Right cardiac atrium (tissue), 5 donors: ENCODE measurements at regions not wholly inside any gene's neighbourhood (a gene's known extent, or its start where the extent isn't known, plus 50 kb on each side); places are given as distances from the start of the nearest gene placed in this dataset.

Experiments used
- ATAC-seq, 2 donors: fragments of 200-7000 bp; cut with Tn5 transposase; one replicate each; pipeline versions ENCODE4 v1.8.0 to v1.9.1; 2020; ENCODE audit warnings: moderate library complexity in 2 of 2, mild to moderate bottlenecking in 1 of 2
- DNase-seq, 3 donors: peaks; one replicate each; pipeline ENCODE4 v3.0.0-alpha.2; 2020
- H3K27ac ChIP-seq: one replicate; pipeline ENCODE4 v1.5.1; 2013; ENCODE audit warnings: mild to moderate bottlenecking, low read length, control low read depth, moderate library complexity
- H3K27me3 ChIP-seq: one replicate; pipeline ENCODE4 v1.6.1; 2013; ENCODE audit not compliant: control insufficient read depth, insufficient read depth
- H3K4me1 ChIP-seq: one replicate; pipeline ENCODE4 v1.6.1; 2013; ENCODE audit warnings: low read length; ENCODE audit not compliant: control insufficient read depth, insufficient read depth
- H3K4me3 ChIP-seq: one replicate; pipeline ENCODE4 v1.5.1; 2013; ENCODE audit warnings: low read length, control low read depth
- H3K9me3 ChIP-seq: one replicate; pipeline ENCODE4 v1.6.1; 2013; ENCODE audit warnings: low read length; ENCODE audit not compliant: control insufficient read depth
- WGBS: extraction: QIAGEN DNeasy Blood & Tissue Kit; methylation state at CpG from one replicate; pipeline ENCODE4 v1.1.7; 2013; 5-methylcytosine and 5-hydroxymethylcytosine counted together
- intact Hi-C, 4 donors: fragments of 100-400 bp; cut with DNase I; formaldehyde crosslinking; loops; one replicate each; pipeline versions ENCODE4 v1.11.0 to v1.14.0; 2022 to 2023
- donor health status: healthy with polysubstance abuse.
- donor health status: DM: no; HTN: yes; CAD: no.
- donor health status: DM: no; HTN: no; CAD: no.
- donor health status: DM: no; HTN: yes; CAD: no; lungs with severe emphysema.
- donor health status: DM: yes; HTN: yes; CAD: no.

DNA sequence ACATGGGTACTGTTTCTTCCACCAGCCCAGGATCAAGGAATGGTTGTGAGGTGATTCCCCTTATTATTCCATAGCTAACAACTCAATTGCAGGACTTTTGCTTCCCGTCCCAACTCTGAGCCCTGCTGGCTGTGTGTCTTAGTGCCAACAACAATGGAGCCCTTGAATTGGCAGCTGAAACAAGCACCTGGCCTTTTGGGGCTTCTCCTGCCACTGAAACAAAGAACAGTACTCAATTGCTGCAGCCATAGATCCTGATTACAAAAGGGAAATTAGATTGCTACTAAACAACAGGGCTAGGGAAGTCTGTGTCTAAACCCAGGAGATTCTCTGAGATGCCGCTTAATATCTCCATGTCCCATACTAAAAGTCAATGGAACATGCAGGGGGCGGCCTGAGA is 61.3 kb upstream of the CARMIL1 start:
- intact Hi-C loops: no loop called here
- no peak for DNase-seq
- Histone ChIP-seq H3K27ac (no peak overlapping the region), H3K27me3 (no peaks in the 10 kb centered on the region), H3K9me3 (no peaks in the 10 kb centered on the region), H3K4me3 (no peak overlapping the region), H3K4me1 (no peaks in the 10 kb centered on the region)
- ATAC-seq: no peak
- 92% methylated on average over 3 of the region's 3 CpGs for WGBS

DNA sequence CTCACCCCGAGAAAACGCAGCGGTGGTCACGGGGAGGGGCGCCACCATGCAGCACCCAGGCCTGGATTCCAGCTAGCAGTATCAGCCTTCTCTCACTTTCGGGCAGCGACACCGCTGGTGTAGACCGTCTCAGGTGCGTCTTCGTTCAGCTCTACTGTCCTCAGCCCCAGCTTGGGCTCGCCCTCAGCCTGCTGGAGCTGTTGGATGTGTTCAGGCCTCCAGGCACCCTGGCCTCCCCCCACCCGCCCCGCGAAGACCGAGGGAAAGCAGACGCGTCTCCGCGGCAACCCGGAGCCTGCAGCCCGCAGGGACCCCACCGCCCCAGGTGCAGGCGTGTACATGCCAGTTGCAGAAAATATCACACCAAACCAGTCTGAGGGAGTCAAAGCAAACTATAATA is 60.8 kb upstream of the CARMIL1 start:
- H3K4me3 ChIP-seq: no peak overlapping the region
- H3K27me3 ChIP-seq: no peaks in the 10 kb centered on the region
- DNase-seq (peak in 1 of 3 donors; percentile 60), ATAC-seq (no peak)
- H3K4me1 ChIP-seq: no peaks in the 10 kb centered on the region
- no peaks in the 10 kb centered on the region for H3K9me3 ChIP-seq
- 85% methylated on average over 24 of the region's 24 CpGs for WGBS
- no peak overlapping the region for H3K27ac ChIP-seq
- intact Hi-C loops: no loop called here

DNA sequence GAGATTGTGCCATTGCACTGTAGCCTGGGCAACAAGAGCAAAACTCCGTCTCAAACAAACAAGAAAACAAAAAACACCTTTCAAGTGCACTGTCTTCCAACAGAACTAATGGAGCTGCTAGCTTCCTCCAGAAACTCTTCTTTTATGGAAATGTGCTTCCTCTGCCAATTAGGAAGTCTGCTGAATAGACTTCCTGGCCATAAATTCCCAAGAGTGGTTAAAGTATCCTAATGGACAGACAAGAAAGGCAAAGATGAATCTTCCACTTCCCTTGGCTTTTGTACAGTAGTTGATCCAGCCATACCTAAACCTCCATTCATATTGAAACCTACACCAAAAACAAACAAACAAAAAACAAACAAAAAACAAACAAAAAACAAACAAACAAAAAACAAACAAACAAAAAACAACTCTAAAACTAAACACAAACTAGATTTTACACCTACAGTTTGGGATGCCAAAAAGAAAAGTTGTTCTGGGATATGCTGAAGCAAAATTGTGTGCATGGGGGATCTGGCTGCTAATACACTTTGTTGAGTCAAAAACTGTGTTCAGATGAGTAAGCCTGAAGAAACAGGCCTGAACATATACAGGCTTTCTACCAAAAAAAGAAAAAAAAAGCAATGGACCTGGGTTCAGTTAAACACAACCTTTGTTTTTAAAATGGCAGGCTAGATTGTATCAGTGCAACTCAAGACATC is 59.8 kb upstream of the CARMIL1 start:
- Histone ChIP-seq H3K4me3 (no peak overlapping the region), H3K4me1 (no peaks in the 10 kb centered on the region), H3K27ac (no peak overlapping the region), H3K9me3 (no peaks in the 10 kb centered on the region), H3K27me3 (no peaks in the 10 kb centered on the region)
- DNase-seq: no peak
- 37% methylated on average over 1 of the region's 1 CpG for WGBS
- intact Hi-C loops: no loop called here
- ATAC-seq: no peak

DNA sequence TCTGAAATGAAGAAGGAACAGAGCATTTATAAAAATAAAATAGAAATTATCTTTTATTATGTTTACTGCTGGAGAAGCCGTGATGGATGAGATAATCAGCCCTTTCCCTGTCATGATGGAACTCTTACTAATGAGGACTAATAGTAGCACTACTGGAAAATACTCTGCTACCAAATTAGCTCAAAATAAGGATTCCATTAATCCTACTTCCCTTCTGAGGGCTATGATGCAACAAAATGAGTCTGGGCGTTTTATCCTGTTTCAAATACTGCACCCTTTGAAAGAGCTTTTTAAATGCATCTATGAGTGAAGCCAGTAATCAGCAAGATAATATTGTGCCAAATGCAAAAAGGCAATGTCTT is 59.3 kb upstream of the CARMIL1 start:
- Histone ChIP-seq H3K9me3 (no peaks in the 10 kb centered on the region), H3K27ac (no peak overlapping the region), H3K27me3 (no peaks in the 10 kb centered on the region), H3K4me3 (no peak overlapping the region), H3K4me1 (no peaks in the 10 kb centered on the region)
- ATAC-seq (no peak), DNase-seq (no peak)
- WGBS: 77% methylated on average over 2 of the region's 2 CpGs
- intact Hi-C loops: loop anchor here in 2 of 4 donors (5.0 to 10.0 kb wide), 3 partner anchors 385 to 497 kb away; no protein-coding TSS in a partner anchor

DNA sequence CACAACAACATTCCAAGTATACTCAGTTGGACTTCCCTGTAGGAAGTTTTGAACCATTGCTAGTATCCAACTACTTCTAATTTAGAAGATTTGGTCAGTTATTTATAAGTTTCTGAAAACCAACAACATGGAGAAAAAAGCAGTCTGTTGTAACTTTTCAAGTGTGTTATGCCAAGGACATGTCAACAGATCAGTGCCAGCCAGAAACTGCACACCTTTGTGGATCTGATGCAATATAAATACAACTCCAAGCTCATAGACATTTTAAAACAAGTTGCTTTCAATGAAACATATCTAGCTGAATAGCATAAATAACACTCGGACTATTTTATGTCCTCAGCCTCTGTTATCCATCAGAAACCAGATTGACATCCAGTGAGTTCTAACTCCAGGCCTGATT is 58.3 kb upstream of the CARMIL1 start:
- intact Hi-C loops: loop anchor here in 2 of 4 donors (5.0 to 10.0 kb wide), 3 partner anchors 384 to 496 kb away; no protein-coding TSS in a partner anchor
- Histone ChIP-seq H3K4me3 (no peak overlapping the region), H3K27ac (no peak overlapping the region), H3K4me1 (no peaks in the 10 kb centered on the region), H3K9me3 (no peaks in the 10 kb centered on the region), H3K27me3 (no peaks in the 10 kb centered on the region)
- ATAC-seq (no peak), DNase-seq (no peak)
- WGBS: 78% methylated on average over 1 of the region's 1 CpG

GRCh38 chr6:25222006-25222678 is 57.0 kb upstream of the CARMIL1 start:
- H3K27ac ChIP-seq: no peak overlapping the region
- no peaks in the 10 kb centered on the region for H3K9me3 ChIP-seq
- peak in 1 of 2 donors; percentile 38 for ATAC-seq
- H3K27me3 ChIP-seq: no peaks in the 10 kb centered on the region
- no peak for DNase-seq
- H3K4me3 ChIP-seq: no peak overlapping the region
- intact Hi-C loops: loop anchor here in 2 of 4 donors (5.0 to 10.0 kb wide), 3 partner anchors 383 to 495 kb away; no protein-coding TSS in a partner anchor
- no peaks in the 10 kb centered on the region for H3K4me1 ChIP-seq

DNA sequence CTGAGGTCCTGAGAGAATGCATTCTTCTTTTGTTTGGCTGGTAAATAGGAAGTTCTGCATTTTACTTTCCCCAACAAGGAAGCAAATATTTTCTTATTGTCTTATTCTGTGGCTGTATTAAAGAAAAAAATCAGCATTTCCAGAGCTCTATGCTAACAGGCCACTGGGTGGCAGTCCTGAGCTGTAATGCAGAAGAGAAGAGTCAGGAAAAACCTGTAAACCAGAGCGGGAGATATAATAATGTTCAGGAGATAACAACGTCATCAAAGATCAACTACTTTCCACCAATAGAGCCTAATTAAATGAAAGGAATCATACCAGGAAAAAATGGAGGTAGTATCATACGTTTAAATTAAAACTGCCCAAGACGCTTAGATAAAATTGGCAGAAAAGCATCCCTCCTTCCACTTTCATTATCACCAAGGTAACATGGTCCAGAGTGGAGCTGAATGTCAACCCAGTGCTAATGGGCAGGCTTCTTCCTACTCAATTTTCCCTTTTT is 55.6 kb upstream of the CARMIL1 start:
- H3K27me3 ChIP-seq: no peaks in the 10 kb centered on the region
- intact Hi-C loops: loop anchor here in 2 of 4 donors (5.0 to 10.0 kb wide), 3 partner anchors 381 to 494 kb away; no protein-coding TSS in a partner anchor
- H3K4me3 ChIP-seq: peak overlapping the region; percentile 23
- 8% methylated on average over 4 of the region's 4 CpGs for WGBS
- DNase-seq: peak; percentile 75 to 80 (median 75)
- ATAC-seq: peak; percentile 69 to 76
- no peaks in the 10 kb centered on the region for H3K9me3 ChIP-seq
- no peak overlapping the region for H3K27ac ChIP-seq
- no peaks in the 10 kb centered on the region for H3K4me1 ChIP-seq

- H3K27me3 ChIP-seq: no peaks in the 10 kb centered on the region
- intact Hi-C loops: loop anchor here in 2 of 4 donors (5.0 to 10.0 kb wide), 3 partner anchors 381 to 493 kb away; no protein-coding TSS in a partner anchor
- DNase-seq (no peak), ATAC-seq (peak in 1 of 2 donors; percentile 30)
- WGBS: 92% methylated on average over 4 of the region's 4 CpGs
- H3K9me3 ChIP-seq: no peaks in the 10 kb centered on the region
- no peak overlapping the region for H3K27ac ChIP-seq
- H3K4me1 ChIP-seq: no peaks in the 10 kb centered on the region
- no peak overlapping the region for H3K4me3 ChIP-seq
These were observed 54.9 kb upstream of the CARMIL1 start for GRCh38 chr6:25224242-25224641.

DNA sequence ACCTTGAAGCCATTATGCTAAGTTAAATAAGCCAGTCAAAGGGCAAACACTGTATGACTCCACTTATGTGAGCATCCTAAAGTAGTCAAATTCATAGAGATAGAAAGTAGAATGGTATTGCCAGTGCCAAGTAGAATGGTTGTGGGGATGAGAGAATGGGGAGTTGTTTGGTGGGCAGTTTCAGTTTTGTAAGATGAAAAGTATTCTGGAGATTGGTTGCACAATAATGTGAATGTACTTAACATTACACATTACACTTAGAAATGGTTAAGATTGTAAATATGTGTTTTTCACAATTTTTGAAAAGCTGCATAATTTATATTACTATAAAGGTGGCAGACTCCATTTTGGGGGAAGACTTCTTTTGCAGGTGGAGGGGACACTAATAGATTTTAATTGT is 51.3 kb upstream of the CARMIL1 start:
- DNase-seq (no peak), ATAC-seq (no peak)
- Histone ChIP-seq H3K4me3 (no peak overlapping the region), H3K4me1 (no peaks in the 10 kb centered on the region), H3K27ac (no peak overlapping the region), H3K9me3 (no peaks in the 10 kb centered on the region), H3K27me3 (no peaks in the 10 kb centered on the region)
- intact Hi-C loops: loop anchor here in 1 of 4 donors (10.0 kb wide), 1 partner anchor 377 kb away; no protein-coding TSS in a partner anchor
